HepG2 (cell line): ENCODE measurements at regions not wholly inside any gene's neighbourhood (a gene's known extent, or its start where the extent isn't known, plus 50 kb on each side); places are given as distances from the start of the nearest gene placed in this dataset.

Source experiments
- ATAC-seq: fragments of 200-7000 bp; cut with Tn5 transposase; 3 replicates; pipeline ENCODE4 v1.9.1; 2020; ENCODE audit warnings: mild to moderate bottlenecking, moderate library complexity
- BruUV-seq: library from RNA; stranded (reverse); fragments of 400-500 nt; replicated peaks from 2 replicates; lab custom pipeline; 2021; lab: Mats Ljungman, UMichigan
- CTCF ChIA-PET: fragments of 300-600 bp; formaldehyde crosslinking; extraction: SDS; loops from one replicate; lab custom pipeline; 2021; ENCODE audit warnings: low total read pairs, inconsistent platforms, low intra/inter-chr PET ratio; lab: Yijun Ruan, JAX
- POLR2A ChIA-PET: fragments of 350-600 bp; sonication (Branson Sonifier 250); formaldehyde crosslinking; loops from one replicate; lab custom pipeline; 2020; ENCODE audit warnings: antibody characterized with exemption, inconsistent platforms; lab: Yijun Ruan, JAX
- DNase-seq: peaks from one replicate; pipeline ENCODE4 v3.0.0-alpha.2; 2015; ENCODE audit warnings: low spot score
- FAIRE-seq: peaks from 3 replicates; lab custom pipeline; 2011; peaks lifted over from hg19 to GRCh38; lab: Jason Lieb, UNC
- H2AFZ ChIP-seq: one replicate; pipeline ENCODE4 v1.6.1; 2011; ENCODE audit warnings: low read length, inconsistent platforms
- H3K27ac ChIP-seq: fragments of 300-600 bp; 3 replicates; pipeline ENCODE4 v1.8.0; 2011; ENCODE audit warnings: mixed run types, mild to moderate bottlenecking, mixed read lengths, low read length, inconsistent platforms; ENCODE audit not compliant: insufficient read depth; ENCODE audit errors: extremely low read length
- H3K27me3 ChIP-seq, 2 experiments: fragments of 200-600 bp in 1 of 2; 2 replicates in 1 of 2; 3 replicates in 1 of 2; pipeline versions ENCODE4 v1.6.0 to v1.8.0; 2011; ENCODE audit warnings: low read length in 2 of 2, mild to moderate bottlenecking in 2 of 2, moderate library complexity in 2 of 2, inconsistent platforms in 1 of 2; ENCODE audit not compliant: insufficient read depth in 2 of 2, control insufficient read depth in 1 of 2
- H3K36me3 ChIP-seq, 2 experiments: fragments of 200-600 bp in 1 of 2; replicated peaks in 1 of 2; 2 replicates in 1 of 2; 3 replicates in 1 of 2; pipeline versions ENCODE4 v1.5.1 to v1.8.0; 2011; ENCODE audit warnings: low read length in 2 of 2, inconsistent platforms in 1 of 2; ENCODE audit not compliant: insufficient read depth in 2 of 2, control insufficient read depth in 1 of 2
- H3K4me1 ChIP-seq: 2 replicates; pipeline ENCODE4 v1.5.1; 2012; ENCODE audit warnings: low read length, inconsistent platforms; ENCODE audit not compliant: insufficient read depth
- H3K4me2 ChIP-seq: 2 replicates; pipeline ENCODE4 v1.6.0; 2011; ENCODE audit warnings: low read depth, low read length, inconsistent platforms
- H3K4me3 ChIP-seq, 3 experiments: fragments of 200-600 bp in 1 of 3; sonication (generic), shearing (Covaris generic) in 1 of 3; replicated peaks in 1 of 3; 2 replicates each; pipeline ENCODE4 v1.5.1; 2011 to 2016; ENCODE audit warnings: low read length in 3 of 3, inconsistent platforms in 2 of 3, low read depth in 2 of 3, mild to moderate bottlenecking in 2 of 3, control low read depth in 1 of 3, mixed read lengths in 1 of 3; ENCODE audit not compliant: insufficient read depth in 1 of 3
- H3K79me2 ChIP-seq: one replicate; pipeline ENCODE4 v1.6.1; 2011; ENCODE audit warnings: low read length, inconsistent platforms; ENCODE audit not compliant: insufficient read depth
- H3K9ac ChIP-seq: 2 replicates; pipeline ENCODE4 v1.6.0; 2011; ENCODE audit warnings: mild to moderate bottlenecking, low read depth, low read length, inconsistent platforms; ENCODE audit not compliant: insufficient read depth
- H3K9me3 ChIP-seq: 2 replicates; pipeline ENCODE4 v1.5.1; 2012; ENCODE audit warnings: mild to moderate bottlenecking, low read length
- H4K20me1 ChIP-seq: 2 replicates; pipeline ENCODE4 v1.6.0; 2011; ENCODE audit warnings: inconsistent platforms, mild to moderate bottlenecking, low read length, moderate library complexity; ENCODE audit not compliant: insufficient read depth
- FOXO4 ChIP-seq: sonication (generic); formaldehyde crosslinking; conservative IDR thresholded peaks from 2 replicates; pipeline ENCODE4 v1.8.1; 2023; ENCODE audit warnings: missing genetic modification reagents
- HDAC2 ChIP-seq: sonication (generic); formaldehyde crosslinking; IDR thresholded peaks from 2 replicates; pipeline ENCODE4 v1.4.0; 2020; ENCODE audit warnings: missing genetic modification reagents
- HDAC6 ChIP-seq: fragments of 200-600 bp; sonication (generic); IDR thresholded peaks from 2 replicates; pipeline ENCODE4 v1.7.0; 2017; ENCODE audit warnings: mild to moderate bottlenecking, antibody characterized with exemption, low read length, low read depth
- IRF2 ChIP-seq: IDR thresholded peaks from 2 replicates; pipeline ENCODE4 v1.6.1; 2018; ENCODE audit warnings: missing genetic modification reagents, missing compliant biosample characterization
- IRX3 ChIP-seq: sonication (generic); formaldehyde crosslinking; IDR thresholded peaks from 2 replicates; pipeline ENCODE4 v1.8.1; 2023; ENCODE audit warnings: mild to moderate bottlenecking, low read depth, missing genetic modification reagents, borderline replicate concordance
- MLLT10 ChIP-seq: sonication (generic); formaldehyde crosslinking; IDR thresholded peaks from 2 replicates; pipeline ENCODE4 v1.4.0; 2020; ENCODE audit warnings: missing genetic modification reagents
- NBN ChIP-seq: fragments of 450-650 bp; conservative IDR thresholded peaks from 2 replicates; pipeline ENCODE4 v1.6.1; 2017
- NR2F2 ChIP-seq: IDR thresholded peaks from 2 replicates; pipeline ENCODE4 v1.6.1; 2012; ENCODE audit warnings: low read depth, inconsistent platforms, borderline replicate concordance
- PAF1 ChIP-seq: IDR thresholded peaks from 2 replicates; pipeline ENCODE4 v1.6.1; 2016; ENCODE audit warnings: missing genetic modification reagents, missing compliant biosample characterization
- PRDM10 ChIP-seq: sonication (generic); formaldehyde crosslinking; IDR thresholded peaks from 2 replicates; pipeline ENCODE4 v1.4.0; 2020; ENCODE audit warnings: low read depth, missing genetic modification reagents
- SPEN ChIP-seq: sonication (generic); formaldehyde crosslinking; IDR thresholded peaks from 2 replicates; pipeline ENCODE4 v1.5.1; 2020; ENCODE audit warnings: low read depth, mild to moderate bottlenecking, missing genetic modification reagents
- SRSF4 ChIP-seq: fragments of 200-400 bp; formaldehyde crosslinking; IDR thresholded peaks from one replicate; pipeline ENCODE4 v1.6.1; 2018; ENCODE audit warnings: mild to moderate bottlenecking, low read depth, low read length, moderate library complexity; ENCODE audit not compliant: poor library complexity, severe bottlenecking
- ZEB1 ChIP-seq: IDR thresholded peaks from 2 replicates; pipeline ENCODE4 v1.6.1; 2012; ENCODE audit warnings: mild to moderate bottlenecking, low read depth, inconsistent platforms; ENCODE audit not compliant: insufficient replicate concordance
- ZFP91 ChIP-seq: sonication (generic); formaldehyde crosslinking; IDR thresholded peaks from 2 replicates; pipeline ENCODE4 v1.9.0; 2022; ENCODE audit warnings: missing genetic modification reagents, mild to moderate bottlenecking, borderline replicate concordance
- ZMAT3 ChIP-seq: sonication (generic); formaldehyde crosslinking; conservative IDR thresholded peaks from 2 replicates; pipeline ENCODE4 v1.7.0; 2021; ENCODE audit warnings: missing genetic modification reagents
- ZNF136 ChIP-seq: sonication (generic); formaldehyde crosslinking; IDR thresholded peaks from 2 replicates; pipeline ENCODE4 v1.8.1; 2022; ENCODE audit warnings: low read depth, mild to moderate bottlenecking, moderate library complexity, missing genetic modification reagents
- ZNF207 ChIP-seq: fragments of 450-650 bp; IDR thresholded peaks from 2 replicates; pipeline ENCODE4 v1.6.1; 2016; ENCODE audit warnings: antibody characterized with exemption, borderline replicate concordance
- ZNF691 ChIP-seq: sonication (generic); formaldehyde crosslinking; IDR thresholded peaks from 2 replicates; pipeline ENCODE4 v1.4.0; 2020; ENCODE audit warnings: missing genetic modification reagents, low read depth, mild to moderate bottlenecking, borderline replicate concordance
- WGBS: methylation state at CpG from one replicate; pipeline ENCODE4 v1.1.6; 2017; ENCODE audit warnings: low lambda C conversion rate; 5-methylcytosine and 5-hydroxymethylcytosine counted together
- in situ Hi-C: cut with HindIII; loops from 2 replicates; pipeline ENCODE4 v1.10.0; 2017; ENCODE audit warnings: low pct_unique_long_range_greater_than_20kb; ENCODE audit not compliant: extremely low pct_ligation_motif_present
- intact Hi-C: fragments of 100-400 bp; cut with micrococcal nuclease; formaldehyde crosslinking; loops from one replicate; pipeline ENCODE4 v1.10.0; 2022; ENCODE audit not compliant: unreplicated experiment

- Histone ChIP-seq H3K27me3 (peaks cover 0 to 4% of the 10 kb centered on the region in 2 experiments; a peak in 1 of 5 replicates), H3K9ac (no peak overlapping the region), H3K4me2 (no peak overlapping the region), H4K20me1 (no peaks in the 10 kb centered on the region), H3K4me3 (no peak overlapping the region), H2AFZ (no peak overlapping the region), H3K4me1 (no peaks in the 10 kb centered on the region), H3K36me3 (no peaks in the 10 kb centered on the region), H3K9me3 (peaks cover 17% of the 10 kb centered on the region), H3K27ac (no peak overlapping the region), H3K79me2 (no peaks in the 10 kb centered on the region)
- intact Hi-C loops (no loop called here), in situ Hi-C loops (no loop called here)
- DNase-seq (no peak), FAIRE-seq (no peak), ATAC-seq (no peak)
- CTCF ChIA-PET, result no interaction called here
- no TSS peak for BruUV-seq
- no peak for TF ChIP-seq ZFP91 (CRISPR knock-in tag)
- no peak for TF ChIP-seq NR2F2
- TF ChIP-seq ZEB1, result no peak
- no peak for TF ChIP-seq PAF1 (CRISPR knock-in tag)
- TF ChIP-seq FOXO4 (CRISPR knock-in tag), result no peak
- TF ChIP-seq PRDM10, result no peak
- no peak for TF ChIP-seq SPEN (CRISPR knock-in tag)
- no peak for TF ChIP-seq NBN
- TF ChIP-seq IRF2 (CRISPR knock-in tag), result no peak
- no peak for TF ChIP-seq HDAC6
- TF ChIP-seq IRX3, result no peak
- no peak for TF ChIP-seq MLLT10 (CRISPR knock-in tag)
- no peak for TF ChIP-seq ZNF691 (CRISPR knock-in tag)
- no peak for TF ChIP-seq ZNF207
- TF ChIP-seq SRSF4, result no peak
- no peak for TF ChIP-seq ZNF136
- TF ChIP-seq ZMAT3 (CRISPR knock-in tag), result no peak
- TF ChIP-seq HDAC2 (CRISPR knock-in tag), result no peak
- POLR2A ChIA-PET, result no interaction called here
- WGBS, result 0% methylated on average over 2 of the region's 2 CpGs
These were observed 71.9 kb upstream of the CTNNB1 start for GRCh38 chr3:41127414-41127813.
